A549 (cell line): ENCODE measurements at regions not wholly inside any gene's neighbourhood (a gene's known extent, or its start where the extent isn't known, plus 50 kb on each side); places are given as distances from the start of the nearest gene placed in this dataset.

Experiments
- ATAC-seq, 2 experiments: fragments of 200-7000 bp in 1 of 2; fragments of >200 bp in 1 of 2; cut with Nextera tagmentation in 1 of 2; cut with Tn5 transposase in 1 of 2; 3 replicates each; pipeline versions ENCODE4 v1.8.0 to v1.9.1; 2018 to 2020; ENCODE audit warnings: mild to moderate bottlenecking in 1 of 2, moderate library complexity in 1 of 2
- CTCF ChIA-PET: fragments of 300-600 bp; sonication (Branson Sonifier 250); formaldehyde crosslinking; extraction: SDS; loops from one replicate; lab custom pipeline; 2021; ENCODE audit warnings: antibody characterized with exemption, inconsistent platforms; lab: Yijun Ruan, JAX
- POLR2A ChIA-PET: fragments of 350-600 bp; formaldehyde crosslinking; extraction: SDS; loops from one replicate; lab custom pipeline; 2021; ENCODE audit warnings: antibody characterized with exemption, inconsistent platforms; lab: Yijun Ruan, JAX
- DNase-seq, 2 experiments: peaks; one replicate each; pipeline versions ENCODE4 v3.0.0 to v3.0.0-alpha.2; 2011 to 2016; ENCODE audit warnings: low read depth in 1 of 2, low spot score in 1 of 2
- FAIRE-seq: peaks from 2 replicates; lab custom pipeline; 2011; peaks lifted over from hg19 to GRCh38; lab: Jason Lieb, UNC
- H3K27ac ChIP-seq, 2 experiments: fragments of >200 bp; sonication (Bioruptor Twin); formaldehyde crosslinking; 3 replicates each; pipeline ENCODE4 v1.5.1; 2016 to 2017
- H3K4me1 ChIP-seq: fragments of >200 bp; sonication (Bioruptor Twin); formaldehyde crosslinking; 3 replicates; pipeline ENCODE4 v1.6.1; 2016
- H3K4me2 ChIP-seq: fragments of >200 bp; sonication (Bioruptor Twin); formaldehyde crosslinking; 3 replicates; pipeline ENCODE4 v1.6.1; 2016
- H3K4me3 ChIP-seq: fragments of >200 bp; sonication (Bioruptor Twin); formaldehyde crosslinking; 3 replicates; pipeline ENCODE4 v1.5.1; 2016
- H3K9me3 ChIP-seq: fragments of >200 bp; sonication (Bioruptor Twin); formaldehyde crosslinking; 3 replicates; pipeline ENCODE4 v1.6.1; 2016
- CHD2 ChIP-seq: fragments of 150-350 bp; IDR thresholded peaks from 2 replicates; pipeline ENCODE4 v1.6.1; 2014; ENCODE audit warnings: low read length; ENCODE audit not compliant: partially characterized antibody
- CHD4 ChIP-seq: fragments of 200-600 bp; sonication (generic); IDR thresholded peaks from 2 replicates; pipeline ENCODE4 v1.6.1; 2016; ENCODE audit warnings: antibody characterized with exemption, mild to moderate bottlenecking, borderline replicate concordance
- EHF ChIP-seq: fragments of 250-450 bp; sonication (Bioruptor Pico); IDR thresholded peaks from 2 replicates; pipeline ENCODE4 v1.5.0; 2020; ENCODE audit warnings: mild to moderate bottlenecking
- HDAC2 ChIP-seq: fragments of 200-600 bp; sonication (generic); IDR thresholded peaks from 2 replicates; pipeline ENCODE4 v1.6.1; 2016
- NFE2L2 ChIP-seq: fragments of 150-350 bp; conservative IDR thresholded peaks from 2 replicates; pipeline ENCODE4 v1.6.1; 2014; ENCODE audit warnings: low read length
- NR3C1 ChIP-seq: fragments of >200 bp; sonication (Bioruptor Twin); formaldehyde crosslinking; IDR thresholded peaks from 3 replicates; pipeline ENCODE4 v1.6.1; 2017
- POLR2A ChIP-seq: IDR thresholded peaks from 2 replicates; pipeline ENCODE4 v1.6.1; 2012; ENCODE audit warnings: mild to moderate bottlenecking, low read length
- RCOR1 ChIP-seq: fragments of 150-350 bp; IDR thresholded peaks from 2 replicates; pipeline ENCODE4 v1.6.1; 2014; ENCODE audit warnings: antibody characterized with exemption, low read length, low read depth
- RFX5 ChIP-seq: fragments of 450-650 bp; IDR thresholded peaks from 2 replicates; pipeline ENCODE4 v1.7.1; 2014; ENCODE audit warnings: antibody characterized with exemption, mild to moderate bottlenecking, moderate library complexity
- SMC3 ChIP-seq: fragments of >200 bp; sonication (Bioruptor Twin); formaldehyde crosslinking; IDR thresholded peaks from 3 replicates; pipeline ENCODE4 v1.6.1; 2018; ENCODE audit warnings: inconsistent platforms
- SREBF2 ChIP-seq: fragments of 450-650 bp; IDR thresholded peaks from 2 replicates; pipeline ENCODE4 v1.6.1; 2014; ENCODE audit warnings: mild to moderate bottlenecking, moderate library complexity
- ZNF302 ChIP-seq: fragments of 250-450 bp; sonication (Bioruptor Pico); IDR thresholded peaks from 2 replicates; pipeline ENCODE4 v1.9.0; 2021; ENCODE audit warnings: inconsistent platforms, mild to moderate bottlenecking, moderate library complexity
- WGBS: methylation state at CpG from one replicate; pipeline ENCODE4 v1.1.6; 2017; ENCODE audit errors: missing lambda C conversion rate; 5-methylcytosine and 5-hydroxymethylcytosine counted together
- TF ChIP-seq, protein P1 (sequence below): fragments of 150-350 bp; IDR thresholded peaks from 2 replicates; pipeline ENCODE4 v1.6.1; 2014; ENCODE audit warnings: low read depth, mild to moderate bottlenecking, low read length
- TF ChIP-seq, protein P2 (sequence below): fragments of 250-450 bp; sonication (Bioruptor Pico); IDR thresholded peaks from 2 replicates; pipeline ENCODE4 v1.5.0; 2021; ENCODE audit warnings: mild to moderate bottlenecking, moderate library complexity, borderline replicate concordance
- TF ChIP-seq, protein P3 (sequence below): IDR thresholded peaks from 2 replicates; pipeline ENCODE4 v1.6.1; 2012

DNA sequence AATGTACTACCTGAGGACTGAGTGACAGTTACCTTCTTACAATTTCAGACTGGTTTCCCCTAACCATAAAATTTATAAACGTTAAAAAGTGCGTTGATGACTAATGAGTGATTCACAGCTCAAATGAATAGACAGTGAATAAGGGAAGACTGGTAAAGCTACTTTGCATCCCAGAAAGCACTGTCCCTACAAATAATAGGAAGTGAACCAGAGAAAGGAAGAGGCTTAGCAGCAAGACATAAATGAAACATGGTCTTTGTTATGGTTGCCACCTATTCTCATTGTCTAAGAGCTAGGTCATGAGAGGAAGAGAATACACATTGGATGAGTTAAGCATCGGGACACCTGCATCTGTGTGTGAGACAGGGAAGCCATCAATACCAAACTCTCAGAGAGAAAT, 849.2 kb downstream of the TAF11L14 start:
- no peak overlapping the region for H3K27ac ChIP-seq
- no peak overlapping the region for H3K4me2 ChIP-seq
- ChIA-PET CTCF (interaction anchor here (1.5 kb wide), 1 partner anchor 215 kb away, joined by 4 read pairs; no protein-coding TSS in a partner anchor), POLR2A (no interaction called here)
- no peak overlapping the region for H3K4me3 ChIP-seq
- H3K4me1 ChIP-seq, result no peaks in the 10 kb centered on the region
- FAIRE-seq (no peak), DNase-seq (no peak), ATAC-seq (no peak)
- TF ChIP-seq CHD2 (no peak), ZNF302 (CRISPR knock-in tag) (no peak), HDAC2 (no peak), RCOR1 (no peak), NFE2L2 (no peak), NR3C1 (no peak)
- TF ChIP-seq, protein P1, sequence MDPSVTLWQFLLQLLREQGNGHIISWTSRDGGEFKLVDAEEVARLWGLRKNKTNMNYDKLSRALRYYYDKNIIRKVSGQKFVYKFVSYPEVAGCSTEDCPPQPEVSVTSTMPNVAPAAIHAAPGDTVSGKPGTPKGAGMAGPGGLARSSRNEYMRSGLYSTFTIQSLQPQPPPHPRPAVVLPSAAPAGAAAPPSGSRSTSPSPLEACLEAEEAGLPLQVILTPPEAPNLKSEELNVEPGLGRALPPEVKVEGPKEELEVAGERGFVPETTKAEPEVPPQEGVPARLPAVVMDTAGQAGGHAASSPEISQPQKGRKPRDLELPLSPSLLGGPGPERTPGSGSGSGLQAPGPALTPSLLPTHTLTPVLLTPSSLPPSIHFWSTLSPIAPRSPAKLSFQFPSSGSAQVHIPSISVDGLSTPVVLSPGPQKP, result no peak
- TF ChIP-seq, protein P2, sequence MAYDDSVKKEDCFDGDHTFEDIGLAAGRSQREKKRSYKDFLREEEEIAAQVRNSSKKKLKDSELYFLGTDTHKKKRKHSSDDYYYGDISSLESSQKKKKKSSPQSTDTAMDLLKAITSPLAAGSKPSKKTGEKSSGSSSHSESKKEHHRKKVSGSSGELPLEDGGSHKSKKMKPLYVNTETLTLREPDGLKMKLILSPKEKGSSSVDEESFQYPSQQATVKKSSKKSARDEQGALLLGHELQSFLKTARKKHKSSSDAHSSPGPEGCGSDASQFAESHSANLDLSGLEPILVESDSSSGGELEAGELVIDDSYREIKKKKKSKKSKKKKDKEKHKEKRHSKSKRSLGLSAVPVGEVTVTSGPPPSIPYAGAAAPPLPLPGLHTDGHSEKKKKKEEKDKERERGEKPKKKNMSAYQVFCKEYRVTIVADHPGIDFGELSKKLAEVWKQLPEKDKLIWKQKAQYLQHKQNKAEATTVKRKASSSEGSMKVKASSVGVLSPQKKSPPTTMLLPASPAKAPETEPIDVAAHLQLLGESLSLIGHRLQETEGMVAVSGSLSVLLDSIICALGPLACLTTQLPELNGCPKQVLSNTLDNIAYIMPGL (CRISPR knock-in tag), result no peak
- 1% methylated on average over 3 of the region's 3 CpGs for whole genome bisulfite sequencing
- no peaks in the 10 kb centered on the region for H3K9me3 ChIP-seq

DNA sequence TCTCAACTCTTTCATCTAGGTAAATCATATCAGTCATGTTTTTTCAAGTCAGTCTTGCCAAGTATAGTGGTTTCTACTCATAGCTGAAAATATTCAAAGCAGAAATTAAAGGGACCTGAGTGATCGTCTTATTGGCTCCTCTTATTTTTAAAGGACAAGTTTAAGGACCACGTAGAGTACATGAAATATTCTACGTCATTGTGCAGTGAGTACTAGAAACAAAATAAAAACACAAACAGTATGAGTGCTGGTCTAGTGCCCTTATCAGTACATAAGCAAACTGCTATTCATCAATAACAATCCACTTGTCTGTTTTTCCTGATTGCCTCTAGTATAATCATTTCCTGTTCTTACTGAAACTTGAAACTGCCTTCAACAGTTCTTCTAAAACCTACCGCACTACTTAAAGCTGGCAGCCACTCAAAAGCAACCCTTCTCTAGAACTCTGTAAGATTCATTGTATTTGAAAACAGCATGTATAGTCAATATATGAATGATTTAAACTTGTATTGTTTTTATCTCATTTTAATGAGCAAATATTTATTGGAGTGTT, 853.7 kb downstream of the TAF11L14 start:
- no peak for ATAC-seq

DNA sequence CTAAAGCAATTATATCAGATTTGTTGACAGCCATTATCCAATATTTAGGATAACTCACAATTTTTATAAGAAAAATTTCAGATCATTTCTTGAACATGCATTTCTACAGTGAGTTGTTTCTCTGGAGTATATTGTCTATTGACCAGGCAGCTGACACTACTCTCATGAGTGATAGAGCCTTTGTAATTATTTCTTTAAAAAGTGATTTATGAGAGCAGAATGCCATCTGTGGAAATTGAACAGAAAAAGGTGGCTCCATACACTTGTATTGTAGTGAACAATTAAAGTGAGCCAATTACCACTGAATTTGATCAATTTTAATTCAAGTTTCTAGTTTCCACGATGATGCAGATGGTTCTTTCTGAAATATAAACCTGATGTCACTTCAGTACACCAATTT, 855.4 kb downstream of the TAF11L14 start:
- FAIRE-seq, result no peak
- ChIA-PET POLR2A (no interaction called here), CTCF (no interaction called here)
- Histone ChIP-seq H3K27ac (no peak overlapping the region), H3K4me3 (no peak overlapping the region), H3K4me2 (no peak overlapping the region), H3K4me1 (no peaks in the 10 kb centered on the region), H3K9me3 (no peaks in the 10 kb centered on the region)
- no peak for ATAC-seq
- no peak for TF ChIP-seq SREBF2
- TF ChIP-seq CHD4, result no peak
- no peak for TF ChIP-seq RFX5
- no peak for TF ChIP-seq NFE2L2
- no peak for TF ChIP-seq EHF (CRISPR knock-in tag)
- TF ChIP-seq POLR2A, result no peak
- TF ChIP-seq, protein P1, result no peak
- TF ChIP-seq SMC3, result no peak
- whole genome bisulfite sequencing, result 0% methylated on average over 1 of the region's 1 CpG
- no peak for DNase-seq

More for the DNA sequence above, 853.7 kb downstream of the TAF11L14 start:
- DNase-seq (no peak), FAIRE-seq (no peak)
- no peak overlapping the region for H3K4me3 ChIP-seq
- WGBS, result 47% methylated on average over 4 of the region's 4 CpGs
- no peak overlapping the region for H3K27ac ChIP-seq
- CTCF ChIA-PET, result no interaction called here
- TF ChIP-seq, protein P3, sequence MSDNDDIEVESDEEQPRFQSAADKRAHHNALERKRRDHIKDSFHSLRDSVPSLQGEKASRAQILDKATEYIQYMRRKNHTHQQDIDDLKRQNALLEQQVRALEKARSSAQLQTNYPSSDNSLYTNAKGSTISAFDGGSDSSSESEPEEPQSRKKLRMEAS, result no peak
- TF ChIP-seq HDAC2 (no peak), CHD2 (no peak)
- TF ChIP-seq, protein P2 (CRISPR knock-in tag), result no peak
- no peak overlapping the region for H3K4me2 ChIP-seq
- no peaks in the 10 kb centered on the region for H3K9me3 ChIP-seq
- H3K4me1 ChIP-seq, result no peaks in the 10 kb centered on the region
- POLR2A ChIA-PET, result no interaction called here
